Nephron (organoid): ENCODE measurements at regions not wholly inside any gene's neighbourhood (a gene's known extent, or its start where the extent isn't known, plus 50 kb on each side); places are given as distances from the start of the nearest gene placed in this dataset.

Experiments used
- H3K27ac Mint-ChIP-seq, 3 experiments: 2 replicates each; pipeline ENCODE4 v1.8.0; 2020; ENCODE audit warnings: mixed read lengths in 3 of 3, mild to moderate bottlenecking in 2 of 3, moderate library complexity in 1 of 3
- H3K27me3 Mint-ChIP-seq: 2 replicates; pipeline ENCODE4 v1.8.0; 2021; ENCODE audit warnings: low read depth, mild to moderate bottlenecking, moderate library complexity, mixed read lengths
- H3K36me3 Mint-ChIP-seq: 2 replicates; pipeline ENCODE4 v1.8.0; 2020; ENCODE audit warnings: low read depth, mixed read lengths
- H3K4me1 Mint-ChIP-seq: 2 replicates; pipeline ENCODE4 v1.8.0; 2020; ENCODE audit warnings: mixed read lengths
- H3K4me3 Mint-ChIP-seq, 3 experiments: 2 replicates each; pipeline ENCODE4 v1.8.0; 2020; ENCODE audit warnings: mild to moderate bottlenecking in 3 of 3, mixed read lengths in 3 of 3, moderate library complexity in 2 of 3
- H3K9me3 Mint-ChIP-seq: 2 replicates; pipeline ENCODE4 v1.8.0; 2020; ENCODE audit warnings: mixed read lengths
- TF ChIP-seq, protein P1 (sequence below), 3 experiments: fragments of 200-600 bp; sonication (generic); IDR thresholded peaks; one replicate each; pipeline ENCODE4 v1.5.0; 2021; ENCODE audit warnings: antibody characterized with exemption in 3 of 3; ENCODE audit not compliant: unreplicated experiment in 3 of 3

DNA sequence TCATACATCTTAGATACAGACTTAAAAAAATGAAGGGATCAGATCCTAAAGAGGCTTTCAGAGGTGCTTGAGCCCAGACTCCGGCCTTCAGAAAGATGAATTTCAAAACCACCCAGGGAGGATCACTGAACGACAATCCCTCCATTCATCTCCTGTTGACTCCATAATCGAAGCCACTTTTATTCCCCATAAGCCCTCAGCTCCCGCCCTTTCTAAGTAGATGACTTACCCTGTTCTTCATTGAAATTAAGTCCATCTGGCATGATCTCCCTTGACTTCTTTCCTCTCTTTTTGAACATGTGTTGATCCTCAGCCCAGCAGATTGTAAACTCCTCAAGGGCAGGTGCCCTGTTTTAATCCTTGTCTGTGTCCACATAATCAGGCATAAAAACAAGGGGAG lies 50.8 kb upstream of the ASTN2 start:
- H3K36me3 Mint-ChIP-seq, result no peaks in the 10 kb centered on the region
- no peak overlapping the region for H3K4me3 Mint-ChIP-seq
- TF ChIP-seq, protein P1, sequence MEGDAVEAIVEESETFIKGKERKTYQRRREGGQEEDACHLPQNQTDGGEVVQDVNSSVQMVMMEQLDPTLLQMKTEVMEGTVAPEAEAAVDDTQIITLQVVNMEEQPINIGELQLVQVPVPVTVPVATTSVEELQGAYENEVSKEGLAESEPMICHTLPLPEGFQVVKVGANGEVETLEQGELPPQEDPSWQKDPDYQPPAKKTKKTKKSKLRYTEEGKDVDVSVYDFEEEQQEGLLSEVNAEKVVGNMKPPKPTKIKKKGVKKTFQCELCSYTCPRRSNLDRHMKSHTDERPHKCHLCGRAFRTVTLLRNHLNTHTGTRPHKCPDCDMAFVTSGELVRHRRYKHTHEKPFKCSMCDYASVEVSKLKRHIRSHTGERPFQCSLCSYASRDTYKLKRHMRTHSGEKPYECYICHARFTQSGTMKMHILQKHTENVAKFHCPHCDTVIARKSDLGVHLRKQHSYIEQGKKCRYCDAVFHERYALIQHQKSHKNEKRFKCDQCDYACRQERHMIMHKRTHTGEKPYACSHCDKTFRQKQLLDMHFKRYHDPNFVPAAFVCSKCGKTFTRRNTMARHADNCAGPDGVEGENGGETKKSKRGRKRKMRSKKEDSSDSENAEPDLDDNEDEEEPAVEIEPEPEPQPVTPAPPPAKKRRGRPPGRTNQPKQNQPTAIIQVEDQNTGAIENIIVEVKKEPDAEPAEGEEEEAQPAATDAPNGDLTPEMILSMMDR (IDR thresholded peaks at IDR 0.05; ENCODE audit: unreplicated experiment in 3 of 3), result no peak
- no peak overlapping the region for H3K27ac Mint-ChIP-seq
- H3K4me1 Mint-ChIP-seq, result peaks cover 7% of the 10 kb centered on the region
- peaks cover 39% of the 10 kb centered on the region for H3K27me3 Mint-ChIP-seq
- no peaks in the 10 kb centered on the region for H3K9me3 Mint-ChIP-seq

DNA sequence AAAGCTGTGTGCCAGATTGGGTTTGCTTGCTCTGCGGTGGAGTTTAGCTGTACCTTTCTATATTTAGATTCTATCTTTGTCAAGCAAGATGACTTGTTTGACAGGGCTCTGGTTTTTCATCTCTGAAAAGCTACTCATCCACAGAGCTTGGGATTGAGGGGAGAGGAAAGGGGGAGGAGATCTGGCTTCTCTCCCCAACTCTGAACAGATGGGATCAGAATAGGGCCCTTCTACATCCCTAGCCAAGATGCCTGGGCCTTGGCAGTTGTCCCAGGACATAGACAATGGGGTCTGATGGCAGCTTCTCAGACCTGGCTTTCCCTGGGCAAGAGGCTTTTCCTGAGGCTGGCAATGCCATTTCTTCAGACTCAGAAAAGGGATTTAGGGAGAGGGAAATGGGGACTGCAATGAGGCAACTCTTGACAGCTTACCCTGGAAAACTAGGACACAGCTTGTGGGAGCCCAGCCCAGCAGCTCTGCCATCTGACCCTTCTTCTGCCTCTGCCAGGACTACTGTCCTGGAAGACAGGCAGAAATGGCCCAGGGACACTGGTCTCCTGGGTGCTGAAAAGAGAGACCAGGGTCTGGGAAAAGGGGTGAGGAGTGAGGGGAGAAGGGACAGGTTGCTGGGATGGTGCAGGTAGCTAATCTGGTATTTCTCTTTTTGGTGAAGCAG lies 50.2 kb upstream of the ASTN2 start:
- Mint-ChIP-seq H3K36me3 (no peaks in the 10 kb centered on the region), H3K27me3 (peaks cover 36% of the 10 kb centered on the region), H3K4me1 (peaks cover 7% of the 10 kb centered on the region), H3K9me3 (no peaks in the 10 kb centered on the region), H3K27ac (no peak overlapping the region), H3K4me3 (no peak overlapping the region)
- TF ChIP-seq, protein P1 (IDR thresholded peaks at IDR 0.05; ENCODE audit: unreplicated experiment in 3 of 3), result no peak
